ENCODE measurements at regions not wholly inside any gene's neighbourhood (a gene's known extent, or its start where the extent isn't known, plus 50 kb on each side); places are given as distances from the start of the nearest gene placed in this dataset.

- TF ChIP-seq CTCF (IDR thresholded peaks at IDR 0.05), result no peak
- no peak for TF ChIP-seq POLR2A (IDR thresholded peaks at IDR 0.05)
Observed at GRCh38 chr2:239574434-239575156, 173.8 kb upstream of the HDAC4 start.
